AG10803 (cell line): ENCODE measurements at regions not wholly inside any gene's neighbourhood (a gene's known extent, or its start where the extent isn't known, plus 50 kb on each side); places are given as distances from the start of the nearest gene placed in this dataset.

ENCODE experiments used
- DNase-seq: peaks from one replicate; pipeline ENCODE4 v3.0.0; 2010; ENCODE audit warnings: low read depth
- H3K4me3 ChIP-seq: 2 replicates; pipeline ENCODE4 v1.5.1; 2011; ENCODE audit warnings: mild to moderate bottlenecking, low read length, control low read depth
- CTCF ChIP-seq: conservative IDR thresholded peaks from 2 replicates; pipeline ENCODE4 v1.5.1; 2011; ENCODE audit warnings: mild to moderate bottlenecking, low read length, control low read depth, inconsistent platforms

- DNase-seq = no peak
- H3K4me3 ChIP-seq = no peak overlapping the region
- TF ChIP-seq CTCF = no peak
These were observed 118.2 kb downstream of the TTLL2 start for GRCh38 chr6:167442796-167443680.

DNA sequence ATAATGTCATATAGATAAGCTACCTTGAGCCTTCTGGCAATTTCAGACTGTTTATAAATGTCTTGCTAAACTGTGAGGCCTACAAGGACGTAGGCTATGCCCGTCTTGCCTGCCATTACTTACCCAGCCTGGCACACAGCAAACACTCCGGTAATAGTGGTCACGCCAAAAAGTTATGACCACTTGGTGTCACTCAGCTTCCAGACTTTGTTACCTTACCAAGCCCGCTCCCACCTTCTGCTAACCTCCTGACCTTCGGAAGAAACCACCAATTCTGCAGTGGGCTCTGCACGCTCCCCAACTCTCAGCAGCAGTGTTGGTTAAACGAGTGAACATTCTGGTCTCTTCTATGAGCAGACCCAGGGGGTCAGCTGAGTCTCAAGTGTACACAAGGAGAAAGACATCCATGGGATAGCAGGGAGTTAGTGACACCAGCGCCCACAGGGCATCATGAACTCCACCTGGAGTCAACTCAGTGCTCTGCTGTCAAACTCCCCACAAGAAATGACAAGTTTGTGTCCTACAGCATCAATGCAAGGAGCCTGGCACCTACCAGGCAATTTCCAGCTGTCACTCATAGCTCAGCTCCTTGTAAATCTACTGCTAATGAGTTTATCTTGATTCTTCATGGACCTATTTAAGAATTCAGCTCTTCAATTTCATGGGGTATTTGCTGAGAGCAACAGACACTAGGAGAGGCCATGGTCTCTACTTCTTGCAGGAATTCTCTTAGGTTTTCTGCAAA lies 119.9 kb downstream of the TTLL2 start:
- TF ChIP-seq CTCF = no peak
- DNase-seq = no peak
- H3K4me3 ChIP-seq = no peak overlapping the region

GRCh38 chr6:167445568-167445967 lies 120.7 kb downstream of the TTLL2 start:
- H3K4me3 ChIP-seq = no peak overlapping the region
- no peak for DNase-seq
- no peak for TF ChIP-seq CTCF

DNA sequence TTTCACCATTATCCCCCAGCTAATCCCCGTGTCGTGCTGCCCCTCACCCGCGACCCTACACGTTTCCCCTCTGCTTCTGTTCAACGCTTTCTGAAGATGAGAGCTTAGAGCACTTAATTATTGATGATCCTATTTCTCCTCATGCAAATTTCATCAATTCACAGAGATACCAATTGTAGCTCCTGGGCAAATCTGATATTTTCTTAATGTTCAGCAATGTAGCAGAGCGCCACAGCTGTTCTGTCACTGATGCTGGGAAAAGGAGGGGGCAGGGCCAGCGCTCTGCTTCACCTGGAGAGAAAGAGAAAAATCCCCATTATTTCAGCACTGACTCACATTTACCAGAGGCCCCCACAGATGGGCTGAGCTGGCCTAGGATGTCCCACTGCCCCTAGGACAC lies 121.2 kb downstream of the TTLL2 start:
- no peak overlapping the region for H3K4me3 ChIP-seq
- DNase-seq = no peak
- no peak for TF ChIP-seq CTCF

GRCh38 chr6:167446971-167447370 lies 122.1 kb downstream of the TTLL2 start:
- no peak for DNase-seq
- TF ChIP-seq CTCF = no peak
- H3K4me3 ChIP-seq = no peak overlapping the region

- no peak for DNase-seq
- H3K4me3 ChIP-seq = no peak overlapping the region
- TF ChIP-seq CTCF = no peak
These were observed 123.5 kb downstream of the TTLL2 start for GRCh38 chr6:167448378-167448777.
